Choroid plexus epithelial cell (primary cell): ENCODE measurements at regions not wholly inside any gene's neighbourhood (a gene's known extent, or its start where the extent isn't known, plus 50 kb on each side); places are given as distances from the start of the nearest gene placed in this dataset.
"Not testable (repeated sequence)": the region's sequence is repeated elsewhere in the genome, so short reads cannot be mapped to it uniquely, and the experiment has no call there.

Experiments
- DNase-seq: peaks from one replicate; pipeline ENCODE4 v3.0.0-alpha.2; 2010; ENCODE audit warnings: low read depth
- H3K4me3 ChIP-seq: 2 replicates; pipeline ENCODE4 v1.5.1; 2011; ENCODE audit warnings: low read depth, mild to moderate bottlenecking, control low read depth, low read length, moderate library complexity
- CTCF ChIP-seq: conservative IDR thresholded peaks from 2 replicates; pipeline ENCODE4 v1.5.1; 2011; ENCODE audit warnings: low read depth, mild to moderate bottlenecking, control low read depth, inconsistent platforms, low read length, moderate library complexity

- DNase-seq, result no peak
- H3K4me3 ChIP-seq, result no peak overlapping the region
- no peak for TF ChIP-seq CTCF
Measured at GRCh38 chr10:30200017-30200415, 140.6 kb upstream of the JCAD start.

GRCh38 chr10:30199376-30200016, 140.1 kb upstream of the JCAD start:
- no peak for TF ChIP-seq CTCF
- no peak overlapping the region for H3K4me3 ChIP-seq
- DNase-seq, result no peak

- H3K4me3 ChIP-seq, result no peak overlapping the region
- no peak for TF ChIP-seq CTCF
- no peak for DNase-seq
Measured at GRCh38 chr10:30197186-30197585, 137.8 kb upstream of the JCAD start.

- H3K4me3 ChIP-seq, DNase-seq: not testable (repeated sequence)
Measured at GRCh38 chr10:30196559-30196958, 137.2 kb upstream of the JCAD start.

GRCh38 chr10:30192846-30193608, 133.6 kb upstream of the JCAD start:
- no peak for TF ChIP-seq CTCF
- no peak overlapping the region for H3K4me3 ChIP-seq
- no peak for DNase-seq

GRCh38 chr10:30190577-30191552, 131.5 kb upstream of the JCAD start:
- DNase-seq, result no peak
- TF ChIP-seq CTCF, result no peak
- H3K4me3 ChIP-seq, result no peak overlapping the region

- no peak overlapping the region for H3K4me3 ChIP-seq
- DNase-seq, result no peak
Measured at GRCh38 chr10:30189238-30189580, 129.8 kb upstream of the JCAD start.

More at GRCh38 chr10:30189238-30189580, 129.8 kb upstream of the JCAD start:
- no peak for TF ChIP-seq CTCF
